NCI-H2171 (cell line): ENCODE measurements at regions not wholly inside any gene's neighbourhood (a gene's known extent, or its start where the extent isn't known, plus 50 kb on each side); places are given as distances from the start of the nearest gene placed in this dataset.
"Not testable (repeated sequence)": the region's sequence is repeated elsewhere in the genome, so short reads cannot be mapped to it uniquely, and the experiment has no call there.

Source experiments
- DNase-seq: peaks from one replicate; lab custom pipeline; 2025; lab: John Stamatoyannopoulos, UW

DNA sequence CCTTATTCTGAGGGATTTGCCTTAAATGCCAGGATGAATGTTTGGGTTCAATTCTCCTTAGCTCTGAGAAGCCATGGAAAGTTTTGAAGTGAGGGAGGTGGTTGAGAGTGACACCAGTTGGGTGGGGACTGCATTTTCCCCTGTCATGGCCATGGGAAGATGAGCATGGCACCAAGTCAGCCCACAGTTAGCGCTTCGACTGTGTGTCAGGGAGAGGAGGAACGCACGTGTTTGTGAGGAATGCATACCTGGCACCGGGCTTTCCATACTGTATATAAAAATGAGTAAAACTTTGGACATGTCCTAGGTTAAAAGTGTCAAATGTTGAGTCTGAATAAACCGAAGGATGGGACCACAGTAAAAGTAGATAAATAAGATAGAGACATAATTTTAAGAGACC, 187.5 kb upstream of the KL start:
- no peak for DNase-seq

DNA sequence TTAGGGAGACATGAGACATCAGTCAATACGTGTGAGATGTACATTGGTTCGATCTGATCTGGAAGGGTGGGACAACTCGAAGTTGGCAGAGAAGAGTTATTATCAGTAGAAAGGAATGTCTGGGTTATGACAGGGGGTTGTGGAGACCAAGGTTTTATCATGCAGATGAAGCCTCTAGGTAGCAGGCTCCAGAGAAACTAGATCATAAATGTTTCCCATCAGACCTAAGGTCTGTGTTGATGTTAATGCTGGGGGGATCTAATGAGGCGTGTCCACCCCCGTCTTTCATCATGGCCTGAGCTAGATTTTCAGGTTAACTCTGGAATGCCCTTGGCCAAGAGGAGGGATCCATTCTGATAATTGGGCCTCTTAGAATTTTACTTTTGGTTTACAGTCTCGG, 187.0 kb upstream of the KL start:
- DNase-seq, result no peak

DNA sequence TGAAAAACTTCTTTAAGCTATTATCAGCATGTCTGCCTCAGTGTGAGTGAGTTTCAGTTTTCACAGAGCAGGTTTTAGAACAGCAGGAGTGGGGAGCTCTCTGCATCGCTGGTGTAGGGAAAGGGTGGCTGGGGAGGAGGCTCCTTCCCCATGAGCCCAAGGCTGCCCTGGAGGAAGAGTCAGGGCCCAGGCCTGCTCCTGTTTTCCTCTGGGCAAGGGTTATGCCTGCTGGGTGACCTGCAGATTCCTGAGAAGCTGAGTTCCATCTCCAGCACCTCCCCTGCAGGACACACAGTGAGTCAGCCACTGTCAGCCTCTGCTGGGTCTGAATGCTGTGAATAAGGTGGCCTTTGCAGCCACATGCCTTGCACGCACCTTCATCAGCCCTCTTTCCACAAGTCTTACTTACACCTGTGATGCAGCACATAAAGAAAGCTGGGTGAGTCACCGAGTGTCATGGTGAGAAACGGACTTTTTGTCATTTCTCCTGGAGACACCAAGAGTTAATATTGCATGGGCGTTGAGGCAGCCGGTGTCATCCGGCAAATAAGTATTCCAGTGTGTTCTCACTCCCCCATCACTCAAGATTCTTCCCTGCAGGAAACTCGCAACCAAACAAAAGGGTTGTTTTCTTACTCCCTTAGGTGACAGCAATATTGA, 186.4 kb upstream of the KL start:
- DNase-seq, result no peak

DNA sequence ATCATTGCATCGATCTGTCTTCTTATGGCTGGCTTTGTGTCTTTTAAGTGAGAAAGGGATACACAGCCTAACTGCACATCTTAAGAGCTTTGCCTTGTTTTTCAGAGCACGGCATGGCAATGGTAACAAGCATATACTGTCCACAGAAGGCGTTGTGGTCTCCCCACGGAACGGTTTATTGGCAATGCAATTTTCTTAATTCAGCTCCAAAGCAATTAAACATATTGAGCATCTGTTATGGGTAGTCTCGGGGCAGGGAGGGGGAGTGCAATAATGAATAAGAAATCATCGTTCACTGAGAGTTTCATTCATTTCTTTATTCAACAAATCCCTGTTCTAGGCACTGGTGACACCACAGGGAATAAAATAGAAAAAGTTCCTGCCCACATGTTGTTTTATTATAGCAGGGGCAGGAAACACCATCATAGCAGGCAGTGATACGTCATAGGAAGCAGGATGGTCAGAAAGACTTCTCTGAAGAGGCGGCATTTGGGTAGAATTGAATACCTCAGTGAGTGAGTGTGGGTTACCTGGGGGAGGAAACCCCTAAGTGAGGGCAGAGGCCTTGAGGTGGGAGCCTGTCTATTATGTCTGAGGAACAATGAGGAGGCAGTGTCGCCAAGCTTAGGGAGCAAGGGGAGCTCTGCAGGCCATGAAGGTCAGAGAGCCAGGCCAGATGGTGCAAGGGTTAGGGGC, 185.7 kb upstream of the KL start:
- DNase-seq, result no peak

DNA sequence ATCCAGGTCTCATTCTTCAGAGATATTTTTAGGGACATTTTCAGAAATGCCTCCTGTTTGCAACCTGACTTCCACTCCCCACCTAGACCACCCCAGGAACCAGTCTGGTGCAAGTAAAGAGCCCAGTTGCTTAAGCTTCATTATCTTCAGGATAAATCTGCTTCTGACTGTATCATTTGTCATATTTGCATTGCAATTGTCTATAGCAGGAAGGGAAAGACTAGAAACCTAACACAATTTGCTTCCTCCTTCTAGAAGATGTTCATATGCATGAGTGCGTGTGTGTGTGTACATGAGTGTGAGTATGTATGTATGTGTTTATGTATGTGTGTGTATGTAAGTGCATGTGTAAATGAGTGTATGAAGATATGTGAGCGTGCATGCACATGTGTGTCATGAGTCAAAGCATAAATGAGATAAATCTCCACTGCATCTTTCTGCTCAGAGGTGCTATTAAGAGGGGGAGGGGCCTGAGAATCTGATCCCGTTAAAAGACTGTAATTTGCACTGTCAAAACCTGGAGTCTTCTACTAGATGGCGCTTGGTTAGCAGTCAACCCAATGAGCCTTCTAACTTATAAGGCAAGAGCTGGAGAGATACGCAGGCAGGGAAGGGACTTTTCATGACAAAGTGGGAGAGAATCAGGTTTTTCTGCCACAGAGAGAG, 178.8 kb upstream of the KL start:
- DNase-seq, result no peak

DNA sequence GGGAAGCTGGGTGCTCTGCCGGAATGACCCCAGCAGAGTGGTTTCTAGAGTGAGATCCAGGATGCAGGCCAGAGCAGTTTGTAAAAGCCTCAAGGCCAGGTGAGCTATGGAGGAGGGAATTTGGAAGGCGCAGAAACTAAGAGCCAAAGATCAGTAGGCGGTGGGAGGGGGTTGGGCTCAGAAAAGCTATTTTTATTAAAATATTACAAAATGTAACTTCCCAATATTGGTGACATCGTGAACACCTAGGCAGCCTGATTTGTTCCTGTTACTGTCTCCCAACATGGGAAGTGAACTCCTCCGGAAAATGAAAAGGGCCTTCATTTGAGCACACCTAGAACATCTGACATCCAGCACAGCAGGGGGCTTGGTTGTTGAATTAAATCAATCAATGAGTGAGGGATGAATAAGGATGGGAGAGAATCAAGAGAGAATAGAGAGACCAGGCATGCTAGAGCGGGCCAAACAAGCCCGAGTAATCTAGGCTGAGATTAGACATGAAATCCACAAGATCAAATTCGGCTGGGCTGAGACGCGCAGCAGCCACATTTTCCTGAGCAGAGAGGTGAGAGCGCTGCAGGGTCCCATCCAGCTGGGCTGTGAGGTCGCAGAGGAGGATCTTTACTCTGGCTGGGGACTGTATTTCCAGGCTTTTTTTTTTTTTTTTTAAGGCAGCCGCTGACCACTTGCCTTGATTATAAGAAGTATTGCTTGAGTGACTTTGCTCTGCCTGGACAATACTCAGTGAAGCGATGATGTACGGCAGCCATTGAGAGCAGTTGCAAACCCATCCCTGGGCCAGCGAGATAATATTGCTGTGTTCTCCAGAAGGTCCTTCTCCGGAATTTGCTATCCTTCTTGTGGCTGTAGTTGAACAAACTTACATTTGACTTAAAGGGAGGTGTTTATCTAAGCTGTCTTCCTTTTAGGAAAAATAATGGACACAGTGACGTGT, 178.0 kb upstream of the KL start:
- DNase-seq, result no peak

DNA sequence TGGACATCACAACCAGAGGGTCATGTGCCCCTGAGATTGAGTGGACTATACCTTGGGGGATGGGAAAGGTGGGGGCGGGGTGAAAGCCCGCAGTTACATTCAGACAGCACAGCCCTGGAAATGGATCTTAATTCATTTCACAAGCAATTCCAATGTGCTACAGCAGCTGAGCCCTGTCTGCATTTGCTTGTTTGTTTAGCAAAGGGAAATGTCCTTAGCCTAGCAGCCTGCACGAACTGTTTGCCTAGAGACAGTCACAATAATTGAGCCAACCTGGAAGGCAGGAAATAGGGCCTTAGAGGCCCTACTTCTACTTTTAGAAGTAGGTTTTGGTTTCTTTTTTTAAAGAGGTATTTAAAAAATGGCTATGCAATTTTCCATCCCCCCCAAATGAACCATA, 177.3 kb upstream of the KL start:
- DNase-seq, result no peak

DNA sequence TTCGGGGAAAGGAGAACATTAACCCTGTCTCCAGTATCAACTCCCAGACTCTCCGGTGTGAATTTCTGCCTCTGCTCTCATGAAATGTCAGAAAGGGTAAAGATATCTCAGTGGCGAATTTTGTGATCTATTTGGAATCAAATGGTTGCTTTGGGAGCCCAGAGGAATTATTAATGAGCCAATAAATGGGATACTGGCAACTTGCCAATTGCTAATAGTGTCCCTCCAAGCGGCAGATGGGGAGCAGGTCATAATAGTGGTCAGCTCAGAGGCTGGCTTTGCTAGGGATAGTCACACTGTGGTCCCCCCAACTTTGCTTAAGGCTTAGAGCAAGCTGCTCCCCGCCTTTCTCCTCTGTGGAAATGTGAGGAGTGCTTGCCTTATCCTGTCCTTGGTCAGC, 176.1 kb upstream of the KL start:
- no peak for DNase-seq

DNA sequence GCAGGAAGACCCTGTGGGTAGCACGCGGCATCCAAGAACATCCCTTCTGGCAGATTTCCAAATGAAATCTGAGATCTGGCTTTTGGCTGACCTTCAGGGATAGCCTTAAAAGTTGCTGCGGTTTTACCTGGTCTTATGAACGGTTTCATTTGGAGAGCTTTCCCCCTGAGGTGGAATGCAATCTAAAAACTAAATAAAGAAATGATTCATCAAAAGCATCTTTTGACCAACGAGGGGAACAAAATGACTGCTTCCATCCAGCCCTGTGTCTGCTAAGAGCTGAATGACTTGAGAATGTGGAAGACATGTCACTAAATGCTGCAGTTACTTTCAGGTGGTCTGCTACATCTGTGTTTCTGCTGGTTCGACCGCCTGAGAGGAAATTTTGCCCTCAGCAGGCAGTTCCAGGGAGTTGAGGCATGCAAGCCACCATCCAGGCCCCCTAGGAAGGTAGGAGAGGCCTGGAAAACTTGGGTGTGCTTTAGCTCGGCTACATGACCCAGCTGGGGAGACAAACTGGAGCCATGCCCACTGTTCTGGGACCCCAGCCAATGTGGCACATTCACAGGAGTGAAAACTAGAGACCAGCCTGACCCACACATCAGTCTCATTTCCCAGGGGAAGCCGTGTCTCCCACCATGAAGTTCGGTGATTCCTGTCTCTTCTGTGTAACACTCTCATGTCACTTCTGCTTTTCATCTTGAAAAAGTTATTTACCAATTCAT, 175.1 kb upstream of the KL start:
- no peak for DNase-seq

DNA sequence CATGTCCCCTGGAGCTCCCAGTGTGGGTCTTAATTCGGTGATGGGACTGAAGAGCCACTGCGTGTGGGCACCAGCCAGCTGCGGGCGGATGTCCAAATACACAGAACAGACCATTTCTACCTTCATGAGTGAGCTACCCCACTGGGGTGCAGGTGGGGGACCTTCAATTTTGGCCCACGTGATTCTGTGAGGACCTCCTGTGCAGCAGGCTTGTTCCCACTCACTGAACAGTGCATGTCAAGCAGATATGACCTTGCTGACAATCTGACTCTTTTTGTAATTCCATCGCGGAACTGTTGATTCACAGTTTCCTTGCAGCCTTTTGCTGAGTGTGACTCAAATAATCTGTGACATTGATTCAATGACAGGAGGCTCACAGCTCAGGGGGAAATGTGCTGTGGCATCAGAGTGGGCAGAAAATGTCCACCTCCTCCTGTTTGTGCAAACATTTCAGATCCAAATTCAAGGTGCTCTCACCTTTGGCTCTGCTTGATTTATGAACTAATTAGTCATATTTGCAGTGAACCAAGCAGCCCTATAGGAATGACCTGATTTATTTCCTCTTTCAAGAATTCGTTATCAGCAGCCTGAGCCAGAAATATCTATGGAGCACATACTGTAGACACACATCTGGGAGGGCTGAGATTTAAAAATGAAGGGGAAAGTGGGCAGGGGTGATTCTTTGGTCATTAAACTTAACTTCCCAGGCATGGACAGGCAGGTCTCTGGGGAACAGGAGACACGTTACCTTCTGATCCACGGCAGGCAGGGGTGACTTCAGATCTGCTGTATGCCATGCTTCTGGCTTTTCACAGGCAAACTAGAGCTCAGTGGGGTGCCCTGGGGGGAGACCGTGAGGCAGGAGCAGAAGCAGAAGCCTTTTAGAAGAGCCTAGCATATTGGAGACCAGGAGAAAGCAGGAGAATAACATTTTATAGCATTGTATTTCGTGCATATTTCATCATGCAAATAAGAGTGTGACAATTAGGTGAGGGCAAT, 170.0 kb upstream of the KL start:
- no peak for DNase-seq

DNA sequence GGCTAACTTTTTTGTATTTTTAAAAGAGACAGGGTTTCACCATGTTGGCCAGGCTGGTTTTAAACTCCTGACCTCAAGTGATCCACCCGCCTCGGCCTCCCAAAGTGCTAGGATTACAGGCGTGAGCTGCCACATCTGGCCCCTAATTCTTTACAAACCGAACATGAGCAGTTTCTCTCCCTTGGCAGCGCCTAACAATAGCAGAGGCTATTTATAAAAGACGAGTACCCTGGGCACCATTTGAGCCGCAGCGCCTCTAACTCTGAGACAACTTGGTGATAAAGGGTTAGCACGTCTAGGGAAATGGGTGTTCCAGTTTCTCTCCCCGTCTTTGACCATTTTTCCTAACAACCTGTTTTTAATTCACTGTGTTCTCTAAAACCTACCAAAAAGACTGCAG, 168.2 kb upstream of the KL start:
- DNase-seq, result not testable (repeated sequence)

DNA sequence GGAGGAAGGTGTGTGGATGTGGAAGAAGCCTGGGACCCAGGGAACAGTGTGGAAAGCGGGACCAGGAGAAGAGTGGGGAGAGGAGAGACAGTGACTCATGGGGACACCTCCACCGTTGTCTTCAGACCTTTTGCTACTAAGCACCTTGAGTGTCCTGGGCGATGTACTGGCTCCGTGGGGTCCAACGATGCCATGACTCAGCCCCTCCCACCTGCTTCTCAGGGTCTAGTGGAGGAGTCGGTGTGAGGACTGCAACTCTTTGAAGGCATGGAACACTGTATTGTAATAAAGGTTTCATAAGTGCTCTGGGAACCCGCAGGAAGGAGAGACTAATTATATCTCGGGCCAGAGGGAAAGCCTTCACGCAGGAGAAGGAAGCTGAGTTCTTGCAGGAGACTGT, 166.9 kb upstream of the KL start:
- DNase-seq, result no peak

DNA sequence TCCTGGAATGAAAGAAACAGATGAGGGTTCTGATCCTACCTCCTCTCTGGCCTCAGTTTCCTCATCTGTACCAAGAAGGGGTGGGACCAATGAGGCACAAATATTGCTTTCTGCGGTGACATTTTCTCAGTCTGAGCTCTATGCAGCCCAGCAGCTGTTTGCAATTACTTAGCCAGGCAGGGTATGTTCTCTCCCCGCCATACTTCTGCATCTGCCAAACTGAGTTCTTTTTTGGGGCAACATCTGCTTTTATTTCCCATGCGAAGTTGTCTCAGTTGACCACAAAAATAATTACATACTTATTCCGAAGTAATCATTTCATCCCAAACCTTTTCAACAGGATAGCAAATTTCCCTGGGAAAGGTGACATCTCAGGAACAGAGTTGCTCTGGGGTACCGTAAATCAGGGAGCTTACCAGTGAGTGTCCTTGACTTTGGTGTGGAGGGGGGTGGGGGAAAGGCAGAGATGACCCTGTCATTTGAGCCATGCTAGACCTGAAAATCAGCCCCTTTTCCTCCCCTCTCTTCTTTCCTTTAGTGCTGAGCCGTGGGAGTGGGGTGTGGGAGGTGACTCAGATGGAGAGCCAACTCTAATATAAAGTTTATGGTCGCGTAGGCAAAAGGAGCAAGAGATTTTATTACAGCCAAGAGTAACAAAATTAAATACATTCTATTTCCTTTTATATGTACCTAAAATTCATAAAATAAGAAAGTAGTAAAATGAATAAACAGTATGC, 165.7 kb upstream of the KL start:
- DNase-seq, result no peak

DNA sequence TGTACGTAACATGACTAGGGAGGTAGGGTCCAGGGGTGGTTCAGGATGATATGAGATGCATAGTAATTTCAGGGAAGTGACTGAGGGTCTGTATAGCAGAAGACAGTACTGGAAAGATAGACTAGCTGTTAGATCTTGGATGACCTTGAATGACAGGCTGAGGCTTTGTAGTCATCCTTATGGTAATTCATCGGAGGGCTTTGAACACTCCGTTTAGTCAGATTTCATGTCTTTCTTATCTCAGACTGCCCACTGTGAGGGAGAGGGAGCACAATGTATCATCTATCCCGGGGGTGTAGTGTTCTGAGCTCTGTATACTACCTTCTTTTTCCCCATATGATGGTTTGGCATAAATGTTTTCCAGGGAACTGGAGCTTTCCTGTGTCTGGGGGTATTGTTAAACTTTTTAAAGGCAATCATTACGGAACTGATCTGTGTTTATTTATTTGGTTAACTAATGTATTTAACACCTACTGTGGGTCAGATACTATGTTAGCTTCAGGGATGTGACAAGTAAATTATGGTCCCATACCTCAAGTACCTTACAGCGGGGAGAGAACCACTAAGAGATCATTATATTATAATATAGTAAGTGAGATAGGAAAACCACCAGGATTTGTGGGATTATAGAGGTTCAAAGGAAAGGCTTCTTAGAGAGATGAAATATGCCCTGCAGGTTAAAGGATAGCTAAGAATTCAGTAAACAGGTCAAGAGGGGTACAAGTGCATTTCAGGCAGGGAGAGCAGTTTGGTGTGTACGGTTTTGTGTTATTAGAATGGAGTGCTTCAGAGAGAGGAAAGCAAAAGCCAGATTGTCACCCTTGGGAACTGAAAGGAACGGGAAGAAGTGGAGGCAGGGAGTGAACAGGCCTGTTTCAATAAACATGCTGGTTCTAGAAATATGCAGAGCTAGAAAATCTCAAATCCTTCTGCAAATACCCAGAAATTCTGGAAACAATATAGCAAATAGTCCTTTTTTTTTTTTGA, 164.8 kb upstream of the KL start:
- DNase-seq, result no peak

DNA sequence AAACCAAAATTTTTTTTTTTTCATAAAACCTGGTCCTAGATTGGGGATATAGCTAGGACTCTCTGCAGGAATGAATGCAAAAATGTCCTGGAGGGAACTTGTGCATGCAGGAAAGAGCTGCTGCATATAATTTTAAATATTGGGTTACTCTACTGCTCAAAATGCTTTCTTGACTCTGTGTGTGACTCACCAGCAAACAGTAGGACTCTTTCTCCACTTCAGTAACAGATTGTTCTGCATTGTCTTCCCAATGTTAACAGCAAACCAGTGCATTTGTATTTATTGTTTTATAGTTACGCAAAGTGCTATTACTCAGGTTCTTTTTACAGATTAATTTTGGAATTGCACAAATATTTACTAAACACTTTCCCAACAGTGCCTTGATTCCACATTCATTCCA, 163.7 kb upstream of the KL start:
- no peak for DNase-seq

DNA sequence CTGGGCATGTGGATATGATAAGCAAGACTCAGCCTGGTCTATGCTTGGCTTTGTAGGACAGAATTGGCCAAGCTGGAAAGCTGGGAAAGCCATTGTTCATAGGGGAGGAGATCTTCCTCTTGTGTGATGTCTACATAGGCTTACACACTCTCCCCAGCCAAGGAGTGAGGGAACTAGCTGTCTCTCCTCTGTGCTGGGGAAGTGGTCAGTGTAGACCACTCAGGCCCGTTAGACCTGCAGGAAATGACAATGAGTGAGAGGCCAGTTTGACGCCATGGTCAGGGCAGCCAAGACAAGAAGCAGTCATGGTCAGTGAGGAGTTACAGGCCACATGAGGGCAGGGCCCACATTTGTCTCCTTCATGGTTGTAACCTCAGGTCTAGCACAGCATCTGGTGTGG, 159.1 kb upstream of the KL start:
- DNase-seq, result no peak

DNA sequence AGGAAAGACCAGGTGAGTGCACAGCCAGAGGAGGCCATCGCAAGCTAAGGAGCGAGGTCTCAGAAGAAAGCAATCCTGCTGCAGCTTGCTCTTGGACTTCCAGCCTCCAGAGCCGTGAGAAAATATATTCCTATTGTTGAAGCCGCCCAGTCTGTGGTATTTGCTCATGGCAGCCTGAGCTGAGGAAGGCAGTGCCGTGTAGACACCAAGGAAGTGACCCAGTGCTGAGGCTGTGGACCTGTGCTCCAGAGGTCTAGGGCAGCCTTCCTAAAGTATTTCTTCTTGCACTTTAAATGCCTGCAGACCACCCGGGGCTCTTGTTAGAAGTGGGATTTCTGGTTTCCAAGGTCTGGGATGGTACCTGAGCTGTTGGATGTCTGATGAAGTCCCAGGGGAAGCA, 158.5 kb upstream of the KL start:
- no peak for DNase-seq

DNA sequence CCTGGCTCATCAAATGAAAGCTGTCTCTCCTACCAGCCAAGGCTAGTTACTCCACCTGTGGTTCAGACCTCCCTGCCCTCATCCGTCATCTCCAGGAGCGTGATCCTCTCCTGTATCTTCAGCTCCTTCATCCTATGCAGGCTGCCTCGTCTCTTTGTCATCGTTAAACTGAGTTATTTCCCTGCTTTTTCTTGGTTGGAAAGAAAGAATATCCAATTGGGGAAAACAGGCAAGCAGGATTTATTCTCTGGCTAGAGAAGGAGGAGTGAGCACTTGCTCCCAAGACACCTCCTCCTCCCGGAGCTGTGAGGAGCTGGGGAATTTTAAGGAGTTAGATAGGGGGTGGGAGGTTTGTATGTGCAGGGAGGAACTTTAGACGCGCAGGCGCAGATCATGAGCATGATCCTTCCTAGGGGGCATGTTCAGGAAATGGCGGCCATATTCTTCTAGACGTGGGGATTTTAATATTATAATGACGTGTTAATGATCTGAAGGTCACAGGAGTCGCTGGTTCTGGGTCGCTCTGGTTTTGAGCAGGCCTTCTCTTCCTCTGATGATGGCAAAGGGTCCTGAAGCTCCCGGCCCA, 156.4 kb upstream of the KL start:
- DNase-seq, result no peak
